ENCODE measurements at regions not wholly inside any gene's neighbourhood (a gene's known extent, or its start where the extent isn't known, plus 50 kb on each side); places are given as distances from the start of the nearest gene placed in this dataset.

DNA sequence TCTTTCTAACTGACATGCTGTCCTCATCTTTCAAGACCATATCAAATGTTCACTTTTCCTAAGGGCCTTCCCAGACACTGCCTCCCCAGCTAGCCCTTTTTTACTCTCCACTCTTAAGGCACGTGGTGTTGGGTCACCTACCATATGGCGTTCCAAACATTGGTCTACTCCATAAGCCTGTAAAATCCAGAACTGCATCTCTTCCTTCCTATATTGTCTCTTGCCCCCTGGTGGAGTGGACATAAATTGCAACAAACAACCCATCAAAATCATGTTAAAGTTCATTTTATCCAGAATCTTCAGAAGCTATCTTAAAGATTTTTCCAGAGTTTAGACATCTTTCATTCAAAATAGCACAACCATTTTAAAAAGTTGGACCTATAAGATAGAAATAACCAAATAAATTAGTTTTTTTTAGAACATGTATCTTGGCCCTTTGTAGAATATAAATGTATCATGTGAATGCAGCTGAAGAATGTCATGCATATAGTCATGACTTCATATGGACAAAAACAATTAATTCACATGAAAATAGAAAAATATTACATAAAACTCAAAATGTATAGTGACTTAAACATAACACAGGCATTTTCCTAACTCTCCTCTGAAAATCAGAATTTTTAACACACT is 180.6 kb upstream of the CHRM2 start:
- no peak overlapping the region for H3K4me3 ChIP-seq
- H3K27ac ChIP-seq, result no peak overlapping the region
- no peaks in the 10 kb centered on the region for H3K27me3 ChIP-seq
- DNase-seq (ENCODE audit: low spot score), result no peak
- TF ChIP-seq, protein P1, sequence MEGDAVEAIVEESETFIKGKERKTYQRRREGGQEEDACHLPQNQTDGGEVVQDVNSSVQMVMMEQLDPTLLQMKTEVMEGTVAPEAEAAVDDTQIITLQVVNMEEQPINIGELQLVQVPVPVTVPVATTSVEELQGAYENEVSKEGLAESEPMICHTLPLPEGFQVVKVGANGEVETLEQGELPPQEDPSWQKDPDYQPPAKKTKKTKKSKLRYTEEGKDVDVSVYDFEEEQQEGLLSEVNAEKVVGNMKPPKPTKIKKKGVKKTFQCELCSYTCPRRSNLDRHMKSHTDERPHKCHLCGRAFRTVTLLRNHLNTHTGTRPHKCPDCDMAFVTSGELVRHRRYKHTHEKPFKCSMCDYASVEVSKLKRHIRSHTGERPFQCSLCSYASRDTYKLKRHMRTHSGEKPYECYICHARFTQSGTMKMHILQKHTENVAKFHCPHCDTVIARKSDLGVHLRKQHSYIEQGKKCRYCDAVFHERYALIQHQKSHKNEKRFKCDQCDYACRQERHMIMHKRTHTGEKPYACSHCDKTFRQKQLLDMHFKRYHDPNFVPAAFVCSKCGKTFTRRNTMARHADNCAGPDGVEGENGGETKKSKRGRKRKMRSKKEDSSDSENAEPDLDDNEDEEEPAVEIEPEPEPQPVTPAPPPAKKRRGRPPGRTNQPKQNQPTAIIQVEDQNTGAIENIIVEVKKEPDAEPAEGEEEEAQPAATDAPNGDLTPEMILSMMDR (IDR thresholded peaks at IDR 0.05), result peak; percentile 39 to 52
- no peaks in the 10 kb centered on the region for H3K9me3 ChIP-seq
- H3K36me3 ChIP-seq, result no peaks in the 10 kb centered on the region
- no peaks in the 10 kb centered on the region for H3K4me1 ChIP-seq

DNA sequence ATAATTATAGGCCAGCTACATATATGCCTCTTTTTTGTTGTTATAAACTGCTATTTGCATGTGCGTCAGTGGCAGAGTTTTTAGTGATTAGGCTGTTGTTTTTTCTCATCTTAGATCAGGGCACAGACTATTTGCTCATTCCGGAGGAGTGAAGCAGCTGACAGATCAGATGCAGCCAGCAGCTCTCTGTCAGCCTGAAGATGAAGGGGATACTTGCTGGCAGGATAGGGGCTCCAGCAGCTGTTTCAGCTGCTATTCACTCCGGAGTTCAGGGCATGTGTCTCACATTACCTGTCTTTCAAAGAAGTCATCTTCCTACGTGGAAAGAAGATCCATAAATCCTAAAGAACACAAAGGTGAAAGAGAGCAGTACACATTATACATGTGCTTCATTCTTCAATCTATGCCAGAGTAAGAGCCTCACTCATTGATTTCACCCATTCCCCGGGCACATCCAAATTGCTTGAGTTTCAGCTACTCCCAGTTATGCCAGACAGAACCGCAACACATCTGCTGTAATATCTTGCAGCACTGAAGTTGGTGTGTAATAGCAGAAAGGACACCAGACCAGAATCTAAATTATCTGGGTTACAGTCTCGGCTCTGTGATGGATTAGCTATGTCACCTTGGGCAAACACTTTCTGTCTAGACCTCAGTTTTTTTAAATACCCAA is 182.8 kb upstream of the CHRM2 start:
- Histone ChIP-seq H3K4me1 (no peaks in the 10 kb centered on the region), H3K4me3 (no peak overlapping the region), H3K27me3 (no peaks in the 10 kb centered on the region), H3K9me3 (no peaks in the 10 kb centered on the region), H3K36me3 (no peaks in the 10 kb centered on the region), H3K27ac (no peak overlapping the region)
- DNase-seq (ENCODE audit: low spot score), result no peak
- TF ChIP-seq, protein P1 (IDR thresholded peaks at IDR 0.05), result no peak

- TF ChIP-seq, protein P1 (IDR thresholded peaks at IDR 0.05), result no peak
- Histone ChIP-seq H3K9me3 (peaks cover 3 to 13% of the 10 kb centered on the region in 2 donors), H3K4me3 (no peak overlapping the region), H3K36me3 (no peaks in the 10 kb centered on the region), H3K4me1 (no peaks in the 10 kb centered on the region), H3K27me3 (no peaks in the 10 kb centered on the region), H3K27ac (no peak overlapping the region)
- DNase-seq (ENCODE audit: low spot score), result no peak
Measured at GRCh38 chr7:136677471-136678365, 190.7 kb upstream of the CHRM2 start.

GRCh38 chr7:136667584-136667983 is 200.9 kb upstream of the CHRM2 start:
- no peaks in the 10 kb centered on the region for H3K27me3 ChIP-seq
- H3K36me3 ChIP-seq, result no peaks in the 10 kb centered on the region
- no peak overlapping the region for H3K27ac ChIP-seq
- H3K4me3 ChIP-seq, result no peak overlapping the region
- peaks cover under 1 to 16% of the 10 kb centered on the region in 2 donors for H3K9me3 ChIP-seq
- no peaks in the 10 kb centered on the region for H3K4me1 ChIP-seq
- no peak for DNase-seq (ENCODE audit: low spot score)
- TF ChIP-seq, protein P1 (IDR thresholded peaks at IDR 0.05), result no peak

GRCh38 chr7:136665878-136666509 is 202.5 kb upstream of the CHRM2 start:
- Histone ChIP-seq H3K9me3 (peaks cover 0 to under 1% of the 10 kb centered on the region in 2 donors), H3K27ac (no peak overlapping the region), H3K4me1 (no peaks in the 10 kb centered on the region), H3K36me3 (no peaks in the 10 kb centered on the region), H3K4me3 (no peak overlapping the region), H3K27me3 (no peaks in the 10 kb centered on the region)
- TF ChIP-seq, protein P1 (IDR thresholded peaks at IDR 0.05), result no peak
- no peak for DNase-seq (ENCODE audit: low spot score)
